ENCODE measurements at regions not wholly inside any gene's neighbourhood (a gene's known extent, or its start where the extent isn't known, plus 50 kb on each side); places are given as distances from the start of the nearest gene placed in this dataset.

- no peaks in the 10 kb centered on the region for H3K9me3 Mint-ChIP-seq (ENCODE audit: low read depth)
- H3K4me1 Mint-ChIP-seq (ENCODE audit: low read depth): peaks cover 11% of the 10 kb centered on the region
- no peak for TF ChIP-seq CTCF (IDR thresholded peaks at IDR 0.05; ENCODE audit: unreplicated experiment)
- H3K27me3 Mint-ChIP-seq: peaks cover 46% of the 10 kb centered on the region
- DNase-seq (ENCODE audit: low spot score, unreplicated experiment): no peak
- no peak overlapping the region for H3K4me3 Mint-ChIP-seq (ENCODE audit: low read depth)
- no peaks in the 10 kb centered on the region for H3K36me3 Mint-ChIP-seq (ENCODE audit: insufficient read depth)
- H3K27ac Mint-ChIP-seq: no peak overlapping the region
Observed at GRCh38 chr17:6240601-6241000, 170.4 kb downstream of the WSCD1 start.

GRCh38 chr17:6240001-6240400 is 169.8 kb downstream of the WSCD1 start:
- TF ChIP-seq CTCF (IDR thresholded peaks at IDR 0.05; ENCODE audit: unreplicated experiment): no peak
- Mint-ChIP-seq H3K27ac (no peak overlapping the region), H3K4me1 (ENCODE audit: low read depth) (peaks cover 11% of the 10 kb centered on the region), H3K4me3 (ENCODE audit: low read depth) (no peak overlapping the region), H3K36me3 (ENCODE audit: insufficient read depth) (no peaks in the 10 kb centered on the region), H3K27me3 (peaks cover 46% of the 10 kb centered on the region), H3K9me3 (ENCODE audit: low read depth) (no peaks in the 10 kb centered on the region)
- no peak for DNase-seq (ENCODE audit: low spot score, unreplicated experiment)

- no peak for DNase-seq (ENCODE audit: low spot score, unreplicated experiment)
Observed at GRCh38 chr17:6239241-6239798, 169.1 kb downstream of the WSCD1 start.

GRCh38 chr17:6233856-6234255 is 163.7 kb downstream of the WSCD1 start:
- TF ChIP-seq CTCF (IDR thresholded peaks at IDR 0.05; ENCODE audit: unreplicated experiment): no peak
- Mint-ChIP-seq H3K27me3 (peaks cover 24% of the 10 kb centered on the region), H3K36me3 (ENCODE audit: insufficient read depth) (no peaks in the 10 kb centered on the region), H3K27ac (no peak overlapping the region), H3K4me1 (ENCODE audit: low read depth) (peaks cover 6% of the 10 kb centered on the region), H3K9me3 (ENCODE audit: low read depth) (no peaks in the 10 kb centered on the region), H3K4me3 (ENCODE audit: low read depth) (no peak overlapping the region)
- no peak for DNase-seq (ENCODE audit: low spot score, unreplicated experiment)

More at GRCh38 chr17:6239241-6239798, 169.1 kb downstream of the WSCD1 start:
- Mint-ChIP-seq H3K27me3 (peaks cover 46% of the 10 kb centered on the region), H3K9me3 (ENCODE audit: low read depth) (no peaks in the 10 kb centered on the region), H3K4me1 (ENCODE audit: low read depth) (peaks cover 11% of the 10 kb centered on the region), H3K4me3 (ENCODE audit: low read depth) (no peak overlapping the region), H3K27ac (no peak overlapping the region), H3K36me3 (ENCODE audit: insufficient read depth) (no peaks in the 10 kb centered on the region)
- TF ChIP-seq CTCF (IDR thresholded peaks at IDR 0.05; ENCODE audit: unreplicated experiment): no peak

GRCh38 chr17:6233339-6233738 is 163.2 kb downstream of the WSCD1 start:
- Mint-ChIP-seq H3K36me3 (ENCODE audit: insufficient read depth) (no peaks in the 10 kb centered on the region), H3K4me1 (ENCODE audit: low read depth) (peaks cover 5% of the 10 kb centered on the region), H3K4me3 (ENCODE audit: low read depth) (no peak overlapping the region), H3K27ac (no peak overlapping the region), H3K9me3 (ENCODE audit: low read depth) (no peaks in the 10 kb centered on the region), H3K27me3 (peaks cover 18% of the 10 kb centered on the region)
- no peak for DNase-seq (ENCODE audit: low spot score, unreplicated experiment)
- no peak for TF ChIP-seq CTCF (IDR thresholded peaks at IDR 0.05; ENCODE audit: unreplicated experiment)
